Uterus (tissue), 3 donors: ENCODE measurements at regions not wholly inside any gene's neighbourhood (a gene's known extent, or its start where the extent isn't known, plus 50 kb on each side); places are given as distances from the start of the nearest gene placed in this dataset. TPM values are rescaled to one million over a fixed set of nuclear protein-coding genes. Genes with fewer than 3 reads are reported as not detected.

ENCODE experiments used
- DNase-seq, 2 donors: peaks; one replicate each; pipeline ENCODE4 v3.0.0-alpha.2; 2019 to 2020
- H3K27ac ChIP-seq, 2 donors: fragments of 200-600 bp; sonication (generic); 1 replicate in 1 of 2; 2 replicates in 1 of 2; pipeline ENCODE4 v1.5.1; 2016 to 2018
- H3K27me3 ChIP-seq, 2 donors: fragments of 200-600 bp; sonication (generic); one replicate each; pipeline ENCODE4 v1.5.1; 2018 to 2019; ENCODE audit warnings: control low read depth in 1 of 2
- H3K36me3 ChIP-seq, 2 donors: fragments of 200-600 bp; sonication (generic); one replicate each; pipeline ENCODE4 v1.5.1; 2019; ENCODE audit warnings: control low read depth in 1 of 2
- H3K4me1 ChIP-seq, 2 donors: fragments of 200-600 bp; sonication (generic); one replicate each; pipeline ENCODE4 v1.5.1; 2018 to 2019; ENCODE audit warnings: control low read depth in 1 of 2
- H3K4me3 ChIP-seq, 2 donors: fragments of 200-600 bp; sonication (generic); 1 replicate in 1 of 2; 2 replicates in 1 of 2; pipeline ENCODE4 v1.5.1; 2018 to 2019; ENCODE audit warnings: mild to moderate bottlenecking in 1 of 2
- H3K9me3 ChIP-seq, 2 donors: fragments of 200-600 bp; sonication (generic); one replicate each; pipeline ENCODE4 v1.5.1; 2019; ENCODE audit warnings: control low read depth in 1 of 2
- CTCF ChIP-seq, 4 experiments: fragments of 200-600 bp in 2 of 4; fragments of 450-650 bp in 2 of 4; sonication (generic) in 2 of 4; IDR thresholded peaks; one replicate each; pipeline ENCODE4 v1.5.1; 2016 to 2019; ENCODE audit warnings: antibody characterized with exemption in 4 of 4, mild to moderate bottlenecking in 2 of 4, moderate library complexity in 1 of 4
- POLR2A ChIP-seq, 2 donors: fragments of 450-650 bp; IDR thresholded peaks; one replicate each; pipeline ENCODE4 v1.6.1; 2016; ENCODE audit warnings: antibody characterized with exemption in 2 of 2, mild to moderate bottlenecking in 1 of 2, moderate library complexity in 1 of 2
- intact Hi-C: fragments of 100-400 bp; cut with DNase I; formaldehyde crosslinking; loops from one replicate; pipeline ENCODE4 v1.15.1; 2023; ENCODE audit warnings: low total_unique reads
- small RNA-seq: library from RNA; depleted of rRNA; stranded (forward); fragments of <200 nt; gene quantifications from one replicate; pipeline ENCODE3, GENCODE V24; 2016
- donor health status: DM: yes; HTN: yes; CAD: no.

- no peak for DNase-seq
- Histone ChIP-seq H3K27ac (no peak overlapping the region), H3K4me3 (no peak overlapping the region), H3K27me3 (no peaks in the 10 kb centered on the region), H3K9me3 (no peaks in the 10 kb centered on the region), H3K36me3 (no peaks in the 10 kb centered on the region), H3K4me1 (no peaks in the 10 kb centered on the region)
- intact Hi-C loops: no loop called here
- no peak for TF ChIP-seq CTCF (IDR thresholded peaks at IDR 0.05)
- TF ChIP-seq POLR2A (IDR thresholded peaks at IDR 0.05): no peak
These were observed 59.0 kb upstream of the CTNND2 start for GRCh38 chr5:11963227-11963626.

GRCh38 chr5:11962122-11962521, 57.9 kb upstream of the CTNND2 start:
- Histone ChIP-seq H3K4me3 (no peak overlapping the region), H3K4me1 (no peaks in the 10 kb centered on the region), H3K27me3 (no peaks in the 10 kb centered on the region), H3K36me3 (no peaks in the 10 kb centered on the region), H3K27ac (no peak overlapping the region), H3K9me3 (no peaks in the 10 kb centered on the region)
- TF ChIP-seq CTCF (IDR thresholded peaks at IDR 0.05): no peak
- TF ChIP-seq POLR2A (IDR thresholded peaks at IDR 0.05): no peak
- intact Hi-C loops: no loop called here
- no peak for DNase-seq

- H3K9me3 ChIP-seq: no peaks in the 10 kb centered on the region
These were observed 54.1 kb upstream of the CTNND2 start for GRCh38 chr5:11958321-11958720.

GRCh38 chr5:11955331-11955730, 51.1 kb upstream of the CTNND2 start:
- no peaks in the 10 kb centered on the region for H3K27me3 ChIP-seq
- no peak for DNase-seq
- H3K4me1 ChIP-seq: no peaks in the 10 kb centered on the region
- H3K27ac ChIP-seq: no peak overlapping the region
- no peaks in the 10 kb centered on the region for H3K9me3 ChIP-seq
- TF ChIP-seq POLR2A (IDR thresholded peaks at IDR 0.05): no peak
- no peak for TF ChIP-seq CTCF (IDR thresholded peaks at IDR 0.05)
- intact Hi-C loops: no loop called here
- H3K36me3 ChIP-seq: no peaks in the 10 kb centered on the region
- H3K4me3 ChIP-seq: no peak overlapping the region

More at GRCh38 chr5:11958321-11958720, 54.1 kb upstream of the CTNND2 start:
- intact Hi-C loops: no loop called here
- DNase-seq: no peak
- Histone ChIP-seq H3K36me3 (no peaks in the 10 kb centered on the region), H3K27me3 (no peaks in the 10 kb centered on the region), H3K27ac (no peak overlapping the region), H3K4me1 (no peaks in the 10 kb centered on the region), H3K4me3 (no peak overlapping the region)
- TF ChIP-seq CTCF (IDR thresholded peaks at IDR 0.05) (no peak), POLR2A (IDR thresholded peaks at IDR 0.05) (no peak)

Small RNA genes lying in the stretch of these regions (small RNA-seq; reads per million reads assigned to genes)
- not detected for gene RNU6-679P
